Neuronal stem cell (in vitro differentiated cells): ENCODE measurements at regions not wholly inside any gene's neighbourhood (a gene's known extent, or its start where the extent isn't known, plus 50 kb on each side); places are given as distances from the start of the nearest gene placed in this dataset.
A peak's percentile ranks its signal among the peaks of the same experiment; 100 is the strongest.

ENCODE experiments used
- DNase-seq: peaks from one replicate; pipeline ENCODE4 v3.0.0-alpha.2; 2013; ENCODE audit warnings: low spot score
- H2AFZ ChIP-seq: one replicate; pipeline ENCODE4 v1.6.1; 2013; ENCODE audit warnings: mild to moderate bottlenecking, low read length, inconsistent platforms
- H2AK5ac ChIP-seq: 2 replicates; pipeline ENCODE4 v1.6.1; 2013; ENCODE audit warnings: low read depth, mild to moderate bottlenecking, inconsistent platforms, low read length, moderate library complexity, mixed read lengths
- H2BK120ac ChIP-seq: 2 replicates; pipeline ENCODE4 v1.6.1; 2013; ENCODE audit warnings: low read depth, mild to moderate bottlenecking, inconsistent platforms, low read length, moderate library complexity, mixed read lengths
- H2BK12ac ChIP-seq: one replicate; pipeline ENCODE4 v1.6.1; 2013; ENCODE audit warnings: low read length, inconsistent platforms
- H2BK15ac ChIP-seq: 2 replicates; pipeline ENCODE4 v1.6.1; 2013; ENCODE audit warnings: mild to moderate bottlenecking, low read length, inconsistent platforms, mixed read lengths
- H2BK5ac ChIP-seq: one replicate; pipeline ENCODE4 v1.6.1; 2013; ENCODE audit warnings: inconsistent platforms, mild to moderate bottlenecking, low read length, moderate library complexity
- H3K14ac ChIP-seq: one replicate; pipeline ENCODE4 v1.6.1; 2013; ENCODE audit warnings: low read length, inconsistent platforms
- H3K18ac ChIP-seq: 2 replicates; pipeline ENCODE4 v1.6.1; 2013; ENCODE audit warnings: low read length, inconsistent platforms
- H3K23ac ChIP-seq: 2 replicates; pipeline ENCODE4 v1.6.1; 2013; ENCODE audit warnings: low read depth, mild to moderate bottlenecking, mixed read lengths, low read length, inconsistent platforms; ENCODE audit not compliant: poor library complexity
- H3K27ac ChIP-seq: replicated peaks from 3 replicates; pipeline ENCODE4 v1.5.1; 2013; ENCODE audit warnings: low read length, inconsistent platforms
- H3K27me3 ChIP-seq, 3 experiments: 2 replicates each; pipeline ENCODE4 v1.6.1; 2013; ENCODE audit warnings: low read length in 3 of 3, mild to moderate bottlenecking in 2 of 3, inconsistent platforms in 1 of 3, low read depth in 1 of 3, mixed read lengths in 1 of 3, moderate library complexity in 1 of 3; ENCODE audit not compliant: control insufficient read depth in 3 of 3, insufficient read depth in 3 of 3
- H3K36me3 ChIP-seq, 2 donors: replicated peaks in 1 of 2; 2 replicates each; pipeline ENCODE4 v1.6.1; 2013; ENCODE audit warnings: low read length in 2 of 2; ENCODE audit not compliant: control insufficient read depth in 2 of 2, insufficient read depth in 2 of 2
- H3K4ac ChIP-seq: 2 replicates; pipeline ENCODE4 v1.6.1; 2013; ENCODE audit warnings: inconsistent platforms, mild to moderate bottlenecking, low read length, moderate library complexity
- H3K4me1 ChIP-seq, 2 donors: 1 replicate in 1 of 2; 2 replicates in 1 of 2; pipeline ENCODE4 v1.6.1; 2013; ENCODE audit warnings: low read length in 2 of 2, low read depth in 1 of 2; ENCODE audit not compliant: control insufficient read depth in 2 of 2, insufficient read depth in 1 of 2
- H3K4me2 ChIP-seq: one replicate; pipeline ENCODE4 v1.6.1; 2013; ENCODE audit warnings: mild to moderate bottlenecking, low read length, inconsistent platforms; ENCODE audit not compliant: insufficient read depth, poor library complexity, severe bottlenecking
- H3K4me3 ChIP-seq, 2 donors: 2 replicates each; pipeline ENCODE4 v1.5.1; 2013; ENCODE audit warnings: low read length in 2 of 2, mild to moderate bottlenecking in 2 of 2, inconsistent platforms in 1 of 2, moderate library complexity in 1 of 2
- H3K79me1 ChIP-seq: one replicate; pipeline ENCODE4 v1.6.1; 2013; ENCODE audit warnings: low read depth, mild to moderate bottlenecking, inconsistent platforms, low read length, moderate library complexity
- H3K9ac ChIP-seq: one replicate; pipeline ENCODE4 v1.6.1; 2013; ENCODE audit warnings: mild to moderate bottlenecking, low read depth, low read length, inconsistent platforms; ENCODE audit not compliant: poor library complexity
- H3K9me3 ChIP-seq, 2 donors: replicated peaks in 1 of 2; 2 replicates each; pipeline versions ENCODE3 to v1.6.1; 2013; ENCODE audit warnings: low read length in 2 of 2, mild to moderate bottlenecking in 2 of 2, inconsistent platforms in 1 of 2, low read depth in 1 of 2, mixed read lengths in 1 of 2, moderate library complexity in 1 of 2; ENCODE audit not compliant: control insufficient read depth in 2 of 2, insufficient read depth in 1 of 2
- H4K8ac ChIP-seq: one replicate; pipeline ENCODE4 v1.6.1; 2013; ENCODE audit warnings: low read depth, mild to moderate bottlenecking, inconsistent platforms, low read length, moderate library complexity
- H4K91ac ChIP-seq: one replicate; pipeline ENCODE4 v1.6.1; 2013; ENCODE audit warnings: low read length, low read depth, mild to moderate bottlenecking, inconsistent platforms; ENCODE audit not compliant: poor library complexity
- WGBS, 2 donors: extraction: QIAGEN DNeasy Blood & Tissue Kit; methylation state at CpG; one replicate each; pipeline ENCODE4 v1.1.7; 2013; ENCODE audit warnings: missing lambda C conversion rate in 2 of 2, mixed read lengths in 1 of 2; ENCODE audit not compliant: insufficient read length in 2 of 2, insufficient replicate concordance in 1 of 2; ENCODE audit errors: extremely low coverage in 2 of 2; 5-methylcytosine and 5-hydroxymethylcytosine counted together

DNA sequence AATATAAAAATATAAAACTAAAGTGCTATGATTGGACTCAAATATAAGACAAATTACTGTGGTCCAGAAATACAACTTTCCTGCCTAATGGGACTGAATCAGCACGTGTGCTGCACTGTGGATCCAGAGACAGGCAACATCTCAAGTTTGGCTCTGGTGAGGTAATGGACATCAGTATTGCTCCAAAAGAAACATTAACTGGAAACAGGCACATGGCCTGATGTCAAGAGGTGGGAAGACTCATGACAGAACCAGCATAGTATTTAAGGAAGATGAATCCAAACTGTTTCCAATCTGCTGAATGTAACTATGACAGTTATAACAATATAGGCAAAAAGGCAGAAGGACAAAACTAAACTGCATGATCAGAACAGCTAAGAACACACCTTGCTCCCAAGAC, 354.6 kb downstream of the FSIP2 start:
- no peak overlapping the region for H2BK120ac ChIP-seq
- no peaks in the 10 kb centered on the region for H3K36me3 ChIP-seq
- no peak overlapping the region for H3K18ac ChIP-seq
- WGBS, 2 donors: no CpG with 5 or more reads among the region's 1 CpG
- no peak overlapping the region for H2BK12ac ChIP-seq
- no peaks in the 10 kb centered on the region for H3K4me1 ChIP-seq
- no peak overlapping the region for H2BK5ac ChIP-seq
- H3K9me3 ChIP-seq: no peaks in the 10 kb centered on the region
- H3K27ac ChIP-seq: no peak overlapping the region
- no peak overlapping the region for H4K91ac ChIP-seq
- no peak overlapping the region for H2AK5ac ChIP-seq
- H3K23ac ChIP-seq: no peak overlapping the region
- no peak overlapping the region for H3K14ac ChIP-seq
- H2AFZ ChIP-seq: no peak overlapping the region
- no peak for DNase-seq
- H3K9ac ChIP-seq: peak overlapping the region; percentile 50
- no peak overlapping the region for H3K4me2 ChIP-seq
- no peak overlapping the region for H3K4ac ChIP-seq
- no peaks in the 10 kb centered on the region for H3K27me3 ChIP-seq
- H4K8ac ChIP-seq: no peak overlapping the region
- H2BK15ac ChIP-seq: no peak overlapping the region
- H3K4me3 ChIP-seq: no peak overlapping the region
- H3K79me1 ChIP-seq: no peaks in the 10 kb centered on the region

DNA sequence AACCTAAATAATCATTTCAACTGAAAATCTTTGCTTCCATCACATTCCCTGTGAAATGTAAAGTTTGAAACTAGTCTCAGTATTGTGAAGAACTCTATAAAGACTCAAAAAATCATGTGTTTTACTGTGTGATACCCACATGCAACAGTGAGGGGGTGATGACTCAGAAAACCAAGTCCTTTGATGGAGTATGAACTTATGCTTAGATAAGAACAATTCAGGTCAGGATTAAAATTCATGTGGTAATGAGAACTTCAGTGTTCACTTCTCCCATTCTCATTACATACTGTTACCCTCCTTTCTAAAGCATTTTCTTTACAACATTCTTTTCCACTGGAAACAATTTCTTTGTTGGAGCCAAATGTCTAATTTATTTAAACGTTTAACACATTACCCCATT, 360.2 kb downstream of the FSIP2 start:
- H2BK5ac ChIP-seq: no peak overlapping the region
- no peak overlapping the region for H3K27ac ChIP-seq
- H3K14ac ChIP-seq: no peak overlapping the region
- no peaks in the 10 kb centered on the region for H3K36me3 ChIP-seq
- no peak for DNase-seq
- H2BK12ac ChIP-seq: no peak overlapping the region
- no peaks in the 10 kb centered on the region for H3K79me1 ChIP-seq
- H2AFZ ChIP-seq: peak overlapping the region; percentile 50
- H3K9ac ChIP-seq: no peak overlapping the region
- H4K91ac ChIP-seq: no peak overlapping the region
- WGBS, 2 donors: no CpG with 5 or more reads among the region's 1 CpG
- H3K27me3 ChIP-seq: no peaks in the 10 kb centered on the region
- H3K9me3 ChIP-seq: no peaks in the 10 kb centered on the region
- peaks cover 1 to 18% of the 10 kb centered on the region in 2 donors for H3K4me1 ChIP-seq
- no peak overlapping the region for H3K4ac ChIP-seq
- no peak overlapping the region for H3K4me3 ChIP-seq
- no peak overlapping the region for H2BK120ac ChIP-seq
- no peak overlapping the region for H2BK15ac ChIP-seq
- H3K23ac ChIP-seq: no peak overlapping the region
- no peak overlapping the region for H4K8ac ChIP-seq
- no peak overlapping the region for H3K18ac ChIP-seq
- no peak overlapping the region for H3K4me2 ChIP-seq
- no peak overlapping the region for H2AK5ac ChIP-seq

DNA sequence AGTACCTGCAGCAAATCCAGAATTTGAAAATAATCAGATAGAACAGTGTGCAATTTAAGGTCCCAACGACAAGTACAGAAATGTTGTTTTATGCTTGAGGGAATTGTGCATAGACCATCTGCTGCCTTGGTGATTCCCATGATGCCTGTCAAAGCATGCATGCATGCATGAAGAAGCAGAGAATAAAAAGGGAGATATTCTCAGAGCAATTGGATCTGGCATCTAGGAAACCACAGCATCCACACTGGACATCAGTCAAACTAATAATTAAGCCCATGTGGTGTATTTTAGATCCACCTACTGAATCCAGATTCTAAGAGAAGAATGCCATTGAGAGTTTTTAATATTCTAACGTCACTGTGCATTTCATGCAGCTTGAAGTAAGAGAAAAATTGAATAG, 361.2 kb downstream of the FSIP2 start:
- Histone ChIP-seq H3K79me1 (no peaks in the 10 kb centered on the region), H4K8ac (no peak overlapping the region), H2AK5ac (no peak overlapping the region), H2BK120ac (no peak overlapping the region), H3K9ac (no peak overlapping the region), H3K27ac (no peak overlapping the region), H3K14ac (no peak overlapping the region), H3K4ac (no peak overlapping the region), H3K4me3 (no peak overlapping the region), H3K4me1 (peaks cover 1 to 18% of the 10 kb centered on the region in 2 donors), H3K4me2 (no peak overlapping the region), H2BK12ac (no peak overlapping the region), H3K27me3 (no peaks in the 10 kb centered on the region), H3K9me3 (no peaks in the 10 kb centered on the region), H3K36me3 (no peaks in the 10 kb centered on the region), H2AFZ (peak overlapping the region; percentile 4), H4K91ac (no peak overlapping the region), H3K18ac (no peak overlapping the region), H2BK5ac (no peak overlapping the region), H2BK15ac (no peak overlapping the region), H3K23ac (no peak overlapping the region)
- no CpG with 5 or more reads among the region's 2 CpGs for WGBS, 2 donors
- no peak for DNase-seq

DNA sequence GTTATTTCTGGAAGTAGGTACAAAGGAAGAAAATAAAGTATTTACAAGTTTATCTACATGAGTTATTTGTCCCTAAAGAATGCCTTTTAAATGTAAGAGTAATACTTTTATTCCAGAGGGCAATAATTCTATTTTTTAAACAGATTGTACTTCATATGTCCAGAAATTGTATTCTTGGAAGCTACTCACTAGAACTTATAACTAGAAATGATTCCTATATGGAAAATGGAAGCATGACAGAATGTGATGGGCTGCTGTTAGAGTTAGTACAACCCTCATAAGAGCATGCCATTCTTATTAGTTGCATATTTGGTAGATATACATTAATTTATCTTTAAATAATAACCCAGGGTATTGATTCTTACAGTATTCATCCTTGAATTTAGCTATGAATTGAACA, 362.0 kb downstream of the FSIP2 start:
- no peaks in the 10 kb centered on the region for H3K79me1 ChIP-seq
- no peak overlapping the region for H2BK5ac ChIP-seq
- H3K9ac ChIP-seq: no peak overlapping the region
- H3K23ac ChIP-seq: no peak overlapping the region
- no peak overlapping the region for H3K4ac ChIP-seq
- H3K4me1 ChIP-seq: peaks cover 1 to 23% of the 10 kb centered on the region in 2 donors
- no peak overlapping the region for H2AFZ ChIP-seq
- H3K9me3 ChIP-seq: no peaks in the 10 kb centered on the region
- DNase-seq: no peak
- H4K8ac ChIP-seq: no peak overlapping the region
- H3K14ac ChIP-seq: no peak overlapping the region
- no peak overlapping the region for H2BK120ac ChIP-seq
- H2BK15ac ChIP-seq: no peak overlapping the region
- H3K18ac ChIP-seq: no peak overlapping the region
- no peak overlapping the region for H3K4me2 ChIP-seq
- no peak overlapping the region for H2BK12ac ChIP-seq
- H2AK5ac ChIP-seq: no peak overlapping the region
- H3K27ac ChIP-seq: no peak overlapping the region
- H4K91ac ChIP-seq: no peak overlapping the region
- H3K27me3 ChIP-seq: no peaks in the 10 kb centered on the region
- no peak overlapping the region for H3K4me3 ChIP-seq
- no peaks in the 10 kb centered on the region for H3K36me3 ChIP-seq
